Activated CD8-positive, alpha-beta T cell treated with anti-CD3 and anti-CD28 coated beads, Interleukin-2, amount 10 ng/mL, durations not matched to agents 7 days and 5 days (primary cell): ENCODE measurements at regions not wholly inside any gene's neighbourhood (a gene's known extent, or its start where the extent isn't known, plus 50 kb on each side); places are given as distances from the start of the nearest gene placed in this dataset.
"Not testable (repeated sequence)": the region's sequence is repeated elsewhere in the genome, so short reads cannot be mapped to it uniquely, and the experiment has no call there.

Source experiments
- ATAC-seq: fragments of 150-1000 bp; cut with Tn5 transposase; one replicate; pipeline ENCODE4 v1.10.0; 2021; ENCODE audit warnings: moderate library complexity
- CTCF ChIA-PET: fragments of 350-600 bp; sonication (Branson Sonifier 250); formaldehyde crosslinking; loops from one replicate; lab custom pipeline; 2021; ENCODE audit warnings: antibody characterized with exemption; lab: Charles Lee
- POLR2A ChIA-PET: fragments of 350-600 bp; sonication (Branson Sonifier 250); formaldehyde crosslinking; loops from one replicate; lab custom pipeline; 2021; ENCODE audit warnings: antibody characterized with exemption; lab: Charles Lee
- DNase-seq: peaks from one replicate; pipeline ENCODE4 v3.0.0-alpha.2; 2020
- H3K27ac Mint-ChIP-seq: one replicate; pipeline ENCODE4 v1.8.0; 2021; ENCODE audit warnings: mild to moderate bottlenecking, mixed read lengths
- H3K27me3 Mint-ChIP-seq: one replicate; pipeline ENCODE4 v1.8.0; 2021; ENCODE audit warnings: low read depth, mixed read lengths
- H3K36me3 Mint-ChIP-seq: one replicate; pipeline ENCODE4 v1.8.0; 2021; ENCODE audit warnings: low read depth, mixed read lengths
- H3K4me1 Mint-ChIP-seq: one replicate; pipeline ENCODE4 v1.8.0; 2021; ENCODE audit warnings: low read depth, mixed read lengths
- H3K4me3 Mint-ChIP-seq: one replicate; pipeline ENCODE4 v1.8.0; 2021; ENCODE audit warnings: mild to moderate bottlenecking, mixed read lengths
- H3K9me3 Mint-ChIP-seq: one replicate; pipeline ENCODE4 v1.8.0; 2022; ENCODE audit warnings: mixed read lengths; ENCODE audit not compliant: insufficient read depth

DNA sequence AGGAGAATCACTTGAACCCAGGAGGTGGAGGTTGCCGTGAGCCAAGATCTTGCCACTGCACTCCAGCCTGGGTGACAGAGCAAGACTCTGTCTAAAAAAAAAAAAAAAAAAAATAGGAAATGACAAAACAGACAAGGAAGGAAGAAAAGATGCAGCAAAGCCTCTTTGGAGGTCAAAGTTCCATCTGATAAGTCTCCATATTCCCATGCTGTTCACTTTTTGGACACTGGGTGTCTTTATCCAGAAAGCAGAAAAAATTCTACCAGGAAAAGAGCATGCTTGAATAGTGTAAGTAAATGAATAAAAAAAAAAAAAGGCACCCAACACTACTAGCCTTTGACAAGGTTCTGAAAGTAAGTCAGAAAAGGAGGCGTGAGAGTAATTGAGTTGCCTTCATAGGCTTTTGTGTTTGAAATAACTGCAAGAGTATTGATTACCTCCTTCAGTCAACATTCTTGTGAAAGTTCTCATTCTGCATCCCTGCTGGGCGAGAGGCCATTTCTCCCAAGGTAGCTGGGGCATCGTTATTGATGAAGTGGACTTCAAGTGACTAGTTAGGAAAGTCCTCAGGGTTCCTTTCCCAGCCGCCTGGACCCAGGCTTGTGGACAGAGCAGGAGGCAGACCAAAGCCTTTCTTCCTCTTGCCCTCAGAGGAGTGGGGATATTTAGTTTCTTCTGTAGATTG is 133.3 kb upstream of the KIF5B start:
- no peaks in the 10 kb centered on the region for H3K36me3 Mint-ChIP-seq
- peaks cover 10% of the 10 kb centered on the region for H3K27me3 Mint-ChIP-seq
- no peak for ATAC-seq
- DNase-seq = no peak
- no peaks in the 10 kb centered on the region for H3K9me3 Mint-ChIP-seq
- CTCF ChIA-PET = interaction anchor here (0.9 to 2.1 kb wide), 6 partner anchors 10 to 256 kb away, joined by 3 to 10 read pairs (median 3); partner anchors contain the start of gene CCDC7
- no peak overlapping the region for H3K4me3 Mint-ChIP-seq
- H3K27ac Mint-ChIP-seq = no peak overlapping the region
- H3K4me1 Mint-ChIP-seq = peaks cover 2% of the 10 kb centered on the region
- POLR2A ChIA-PET = no interaction called here

DNA sequence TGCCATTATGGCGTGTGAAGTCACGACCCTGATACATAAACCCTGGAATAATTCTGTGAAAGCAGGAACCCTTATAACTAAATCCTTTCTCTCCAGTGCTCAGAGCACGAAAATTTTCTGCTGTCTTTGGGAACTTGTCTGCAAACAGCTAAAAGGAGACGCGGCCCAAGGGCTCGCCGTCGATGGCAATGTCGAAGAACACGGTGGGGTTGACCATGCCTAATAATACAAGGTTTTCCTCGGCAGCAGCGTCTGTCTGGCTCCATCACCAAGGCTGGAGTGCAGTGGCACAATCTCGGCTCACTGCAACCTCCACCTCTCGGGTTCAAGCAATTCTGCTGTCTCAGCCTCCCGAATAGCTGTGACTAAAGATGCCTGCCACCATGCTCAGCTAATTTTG is 132.4 kb upstream of the KIF5B start:
- ATAC-seq, H3K27ac Mint-ChIP-seq, H3K4me1 Mint-ChIP-seq, DNase-seq, POLR2A ChIA-PET, H3K36me3 Mint-ChIP-seq, H3K9me3 Mint-ChIP-seq, CTCF ChIA-PET, H3K4me3 Mint-ChIP-seq: not testable (repeated sequence)
- H3K27me3 Mint-ChIP-seq = peaks cover 10% of the 10 kb centered on the region

DNA sequence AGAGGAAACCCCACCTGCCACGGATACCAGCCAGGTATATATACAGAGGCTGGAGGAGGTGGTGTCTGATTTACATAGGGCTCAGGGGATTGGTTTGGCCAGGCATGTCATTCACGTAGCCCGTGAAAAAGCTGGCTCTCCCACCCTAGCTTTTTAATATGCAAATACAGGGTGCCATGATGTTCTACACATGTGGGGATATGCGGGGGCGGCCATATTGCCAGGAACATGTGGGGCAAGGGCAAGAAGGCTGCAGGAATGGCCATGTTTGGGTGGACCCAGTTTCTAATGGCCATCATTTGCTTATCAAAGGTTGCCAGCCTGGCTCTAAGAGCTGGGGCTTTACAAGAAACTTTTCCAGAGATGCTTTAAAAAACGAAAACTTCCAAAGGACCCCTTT is 131.5 kb upstream of the KIF5B start:
- H3K9me3 Mint-ChIP-seq = no peaks in the 10 kb centered on the region
- ChIA-PET CTCF (no interaction called here), POLR2A (no interaction called here)
- peaks cover 5% of the 10 kb centered on the region for H3K27me3 Mint-ChIP-seq
- DNase-seq = no peak
- no peak overlapping the region for H3K4me3 Mint-ChIP-seq
- ATAC-seq = no peak
- H3K27ac Mint-ChIP-seq = no peak overlapping the region
- H3K36me3 Mint-ChIP-seq = no peaks in the 10 kb centered on the region
- peaks cover 2% of the 10 kb centered on the region for H3K4me1 Mint-ChIP-seq

DNA sequence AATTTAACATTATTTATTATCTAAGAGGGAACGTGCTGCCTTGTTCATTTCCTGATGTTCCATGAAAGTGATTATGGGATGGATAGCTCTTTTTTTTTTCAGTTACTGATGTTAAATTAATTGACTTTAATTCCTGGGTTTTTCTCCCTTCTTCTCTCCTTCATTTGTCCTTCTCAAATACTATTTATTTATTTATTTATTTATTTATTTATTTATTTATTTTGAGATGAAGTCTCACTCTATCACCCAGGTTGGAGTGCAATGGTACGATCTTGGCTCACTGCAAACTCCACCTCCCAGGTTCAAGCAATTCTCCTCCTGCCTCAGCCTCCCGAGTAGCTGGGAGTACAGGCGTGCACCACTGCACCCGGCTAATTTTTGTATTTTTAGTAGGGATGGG is 127.4 kb upstream of the KIF5B start:
- POLR2A ChIA-PET, H3K27me3 Mint-ChIP-seq, ATAC-seq, H3K9me3 Mint-ChIP-seq, H3K36me3 Mint-ChIP-seq, H3K4me3 Mint-ChIP-seq, DNase-seq, H3K27ac Mint-ChIP-seq, H3K4me1 Mint-ChIP-seq: not testable (repeated sequence)
- CTCF ChIA-PET = interaction anchor here (1.7 kb wide), 1 partner anchor 24 kb away, joined by 3 read pairs; no protein-coding TSS in a partner anchor

DNA sequence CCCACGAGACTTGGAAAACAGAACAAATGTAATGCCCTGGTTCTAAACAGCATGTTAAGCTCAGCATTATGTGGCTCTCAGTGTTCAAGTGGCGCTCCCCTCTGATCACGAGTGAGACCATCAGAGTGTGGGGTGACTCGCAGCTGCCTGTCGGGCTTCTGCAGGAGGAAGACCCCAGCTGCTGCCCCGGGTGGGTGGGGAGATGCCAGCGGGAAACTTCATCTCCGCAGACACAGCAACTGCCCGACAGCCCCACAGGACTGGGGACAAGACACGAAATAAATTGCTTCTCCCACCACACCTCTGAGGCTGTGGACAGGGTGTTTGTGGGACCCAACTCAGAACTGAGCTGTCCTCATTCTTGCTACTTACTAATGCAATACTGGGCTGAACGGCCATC is 126.3 kb upstream of the KIF5B start:
- Mint-ChIP-seq H3K27ac (no peak overlapping the region), H3K4me3 (no peak overlapping the region), H3K4me1 (no peaks in the 10 kb centered on the region), H3K27me3 (peaks cover 3% of the 10 kb centered on the region), H3K36me3 (no peaks in the 10 kb centered on the region), H3K9me3 (no peaks in the 10 kb centered on the region)
- DNase-seq (no peak), ATAC-seq (no peak)
- POLR2A ChIA-PET = no interaction called here
- CTCF ChIA-PET = interaction anchor here (1.7 kb wide), 1 partner anchor 25 kb away, joined by 3 read pairs; no protein-coding TSS in a partner anchor

DNA sequence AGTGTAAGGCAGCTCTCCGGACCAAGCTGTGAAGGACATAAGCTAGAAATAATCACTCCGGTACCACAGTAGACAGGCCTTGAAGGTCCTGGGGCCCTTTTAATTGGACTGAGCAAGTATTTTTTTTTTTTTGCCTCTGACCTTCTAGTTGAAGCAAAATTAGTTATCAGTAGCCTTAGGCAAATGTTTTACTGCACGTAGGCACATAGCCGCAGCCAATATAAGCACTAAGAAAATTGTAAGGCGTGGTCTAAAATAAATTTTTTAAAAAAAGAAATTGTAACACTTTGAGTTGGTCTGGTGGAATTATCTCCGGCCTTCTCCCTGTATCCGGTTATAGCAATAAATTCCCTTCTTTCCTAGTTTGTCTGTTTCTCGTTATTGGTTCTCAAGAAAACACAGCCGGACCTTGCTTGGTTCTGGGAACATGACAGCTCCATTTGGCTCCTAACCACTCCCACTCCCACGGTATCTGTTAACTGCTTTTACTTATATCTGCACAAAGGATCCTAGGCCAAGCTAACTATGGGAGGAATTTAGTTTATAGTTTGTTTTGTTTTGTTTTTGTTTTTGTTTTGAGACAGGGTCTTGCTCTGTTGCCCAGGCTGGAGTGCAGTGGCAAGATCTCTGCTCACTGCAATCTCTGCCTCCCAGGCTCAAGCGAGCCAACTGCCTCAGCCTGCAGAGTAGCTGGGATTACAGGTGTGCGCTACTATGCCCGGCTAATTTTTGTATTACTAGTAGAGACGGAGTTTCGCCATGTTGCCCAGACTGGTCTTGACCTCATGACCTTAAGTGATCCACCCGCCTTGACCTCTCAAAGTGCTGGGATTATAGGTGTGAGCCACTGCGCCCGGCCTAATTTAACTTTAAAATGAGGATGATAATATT is 124.4 kb upstream of the KIF5B start:
- DNase-seq (no peak), ATAC-seq (no peak)
- H3K27ac Mint-ChIP-seq = no peak overlapping the region
- no peaks in the 10 kb centered on the region for H3K4me1 Mint-ChIP-seq
- H3K4me3 Mint-ChIP-seq = no peak overlapping the region
- ChIA-PET POLR2A (no interaction called here), CTCF (no interaction called here)
- H3K9me3 Mint-ChIP-seq = no peaks in the 10 kb centered on the region
- H3K36me3 Mint-ChIP-seq = no peaks in the 10 kb centered on the region
- no peaks in the 10 kb centered on the region for H3K27me3 Mint-ChIP-seq

DNA sequence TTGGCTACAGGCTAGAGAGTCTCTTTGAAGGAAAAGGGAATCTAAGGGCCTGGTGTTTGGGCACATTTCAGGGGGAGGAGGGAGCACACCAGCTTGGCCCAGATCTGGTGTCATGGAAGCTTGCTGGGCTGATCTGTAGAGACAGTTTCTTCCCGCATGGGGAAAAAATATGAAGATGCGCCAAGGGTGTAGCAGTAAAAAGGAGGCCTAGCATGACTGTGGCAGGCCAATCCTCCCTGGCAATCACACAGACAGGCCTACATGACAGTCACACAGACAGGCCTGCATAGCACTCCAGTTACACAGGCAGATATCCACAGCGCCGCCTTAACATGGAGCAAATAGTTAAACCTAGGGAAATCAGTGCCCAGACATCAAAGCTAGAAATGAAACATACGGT is 123.6 kb upstream of the KIF5B start:
- Mint-ChIP-seq H3K9me3 (no peaks in the 10 kb centered on the region), H3K27me3 (no peaks in the 10 kb centered on the region), H3K36me3 (no peaks in the 10 kb centered on the region), H3K4me3 (no peak overlapping the region), H3K4me1 (no peaks in the 10 kb centered on the region), H3K27ac (no peak overlapping the region)
- ATAC-seq (no peak), DNase-seq (no peak)
- ChIA-PET POLR2A (no interaction called here), CTCF (no interaction called here)

DNA sequence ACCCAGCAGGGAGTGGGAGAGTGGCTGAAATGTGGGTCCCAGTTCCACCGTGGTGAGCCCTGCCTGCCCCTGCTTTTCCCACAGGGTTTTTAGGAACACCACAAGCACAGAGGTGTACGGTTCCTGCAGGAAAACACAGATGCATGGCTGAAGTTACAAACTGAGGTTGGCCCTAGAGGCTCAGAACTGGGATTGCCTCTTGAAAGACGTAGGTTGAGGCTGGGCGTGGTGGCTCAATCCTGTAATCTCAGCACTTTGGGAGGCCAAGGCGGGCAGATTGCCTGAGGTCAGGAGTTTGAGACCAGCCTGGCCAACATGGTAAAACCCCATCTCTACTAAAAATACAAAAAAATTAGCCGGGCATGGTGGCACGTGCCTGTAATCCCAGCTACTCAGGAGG is 121.4 kb upstream of the KIF5B start:
- H3K27me3 Mint-ChIP-seq, H3K36me3 Mint-ChIP-seq, H3K27ac Mint-ChIP-seq, H3K4me1 Mint-ChIP-seq, DNase-seq, H3K9me3 Mint-ChIP-seq, H3K4me3 Mint-ChIP-seq, POLR2A ChIA-PET, ATAC-seq, CTCF ChIA-PET: not testable (repeated sequence)

DNA sequence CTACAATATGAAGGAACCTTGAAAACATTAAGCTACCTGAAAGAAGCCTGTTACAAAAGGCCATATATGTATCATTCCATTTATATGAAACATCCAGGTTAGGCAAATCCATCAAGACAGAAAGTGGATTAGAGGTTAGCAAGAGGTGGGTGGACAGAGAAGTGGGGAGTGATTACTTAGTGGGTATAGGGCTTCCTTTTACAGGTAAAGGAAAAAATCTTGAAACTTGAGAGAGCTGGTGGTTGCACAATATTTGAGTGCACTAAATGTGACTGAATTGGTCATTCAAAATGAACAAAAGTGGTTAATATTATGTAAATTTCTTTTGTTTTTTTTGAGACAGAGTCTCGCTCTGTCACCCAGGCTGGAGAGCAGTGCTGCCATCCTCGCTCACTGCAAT is 119.4 kb upstream of the KIF5B start:
- H3K4me3 Mint-ChIP-seq = no peak overlapping the region
- no peak for DNase-seq
- no peak overlapping the region for H3K27ac Mint-ChIP-seq
- no peak for ATAC-seq
- POLR2A ChIA-PET = no interaction called here
- H3K27me3 Mint-ChIP-seq = peaks cover 2% of the 10 kb centered on the region
- H3K4me1 Mint-ChIP-seq = no peaks in the 10 kb centered on the region
- no peaks in the 10 kb centered on the region for H3K9me3 Mint-ChIP-seq
- H3K36me3 Mint-ChIP-seq = no peaks in the 10 kb centered on the region
- CTCF ChIA-PET = interaction anchor here (1.2 kb wide), 1 partner anchor 833 kb away, joined by 3 read pairs; no protein-coding TSS in a partner anchor

DNA sequence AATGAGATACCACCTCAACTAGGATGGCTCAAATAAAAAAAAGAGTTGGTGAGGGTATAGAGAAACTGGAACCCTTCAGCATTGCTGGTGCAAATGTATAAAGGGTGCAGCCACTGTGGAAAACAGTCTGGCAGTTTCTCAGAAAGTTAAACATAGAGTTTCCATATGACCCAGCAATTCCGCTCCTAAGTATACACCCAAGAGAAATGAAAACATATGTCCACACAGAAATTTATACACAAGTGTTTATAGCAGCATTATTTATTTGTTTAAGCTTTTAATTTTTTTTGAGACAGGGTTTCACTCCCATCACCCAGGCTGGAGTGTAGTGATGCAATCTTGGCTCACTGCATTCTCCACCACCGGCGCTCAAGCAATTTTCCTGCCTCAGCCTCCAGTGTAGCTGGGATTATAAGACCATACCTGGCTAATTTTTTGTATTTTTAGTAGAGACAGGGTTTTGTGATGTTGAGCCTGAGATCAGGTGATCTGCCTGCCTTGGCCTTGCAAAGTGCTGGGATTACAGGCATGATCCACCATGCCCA is 118.2 kb upstream of the KIF5B start:
- peaks cover 2% of the 10 kb centered on the region for H3K27me3 Mint-ChIP-seq
- CTCF ChIA-PET = no interaction called here
- no peaks in the 10 kb centered on the region for H3K9me3 Mint-ChIP-seq
- H3K4me1 Mint-ChIP-seq = no peaks in the 10 kb centered on the region
- DNase-seq (no peak), ATAC-seq (no peak)
- no peak overlapping the region for H3K27ac Mint-ChIP-seq
- POLR2A ChIA-PET = no interaction called here
- no peaks in the 10 kb centered on the region for H3K36me3 Mint-ChIP-seq
- H3K4me3 Mint-ChIP-seq = no peak overlapping the region

DNA sequence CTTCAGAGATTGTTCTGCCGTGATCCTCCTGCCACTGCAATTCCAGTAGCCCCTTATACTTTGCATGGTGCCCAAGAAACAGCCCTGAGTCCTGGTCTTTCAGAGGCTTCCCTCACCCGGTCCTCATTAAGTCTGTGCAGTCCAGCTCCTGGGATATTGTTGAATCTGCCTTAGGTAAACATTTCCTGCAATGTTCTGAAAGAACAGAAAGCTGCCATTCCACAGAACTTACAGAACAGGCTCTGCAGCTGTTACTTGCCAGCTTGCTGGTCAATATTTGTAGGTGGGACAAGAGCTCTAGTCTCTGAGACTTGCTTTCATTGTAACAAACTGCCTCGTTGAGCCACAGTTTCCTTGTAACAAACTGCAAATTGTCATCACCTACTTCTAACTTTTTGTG is 115.0 kb upstream of the KIF5B start:
- H3K36me3 Mint-ChIP-seq = no peaks in the 10 kb centered on the region
- POLR2A ChIA-PET = no interaction called here
- H3K9me3 Mint-ChIP-seq = no peaks in the 10 kb centered on the region
- no peak overlapping the region for H3K4me3 Mint-ChIP-seq
- CTCF ChIA-PET = no interaction called here
- DNase-seq (no peak), ATAC-seq (no peak)
- H3K4me1 Mint-ChIP-seq = no peaks in the 10 kb centered on the region
- no peak overlapping the region for H3K27ac Mint-ChIP-seq
- H3K27me3 Mint-ChIP-seq = peaks cover 2% of the 10 kb centered on the region

DNA sequence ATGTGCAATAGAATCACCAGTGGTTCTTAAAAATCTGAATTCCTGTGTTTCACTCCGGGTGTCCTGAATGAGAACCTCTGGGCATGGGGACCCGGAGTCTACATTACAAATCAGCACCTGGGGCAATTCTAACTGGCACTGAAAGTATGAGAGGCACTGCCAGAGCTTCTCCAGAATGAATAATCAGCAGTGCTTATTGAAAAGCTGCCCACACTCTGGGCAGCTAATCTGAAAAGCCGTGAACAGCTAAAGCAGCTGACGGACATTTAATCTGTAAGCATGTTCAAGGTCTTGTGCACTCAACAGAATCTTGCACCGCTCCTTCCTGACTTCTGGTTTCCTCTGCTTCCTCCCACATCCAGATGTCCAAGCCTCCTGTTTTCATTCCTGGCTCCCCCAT is 113.3 kb upstream of the KIF5B start:
- CTCF ChIA-PET = no interaction called here
- POLR2A ChIA-PET = no interaction called here
- DNase-seq (no peak), ATAC-seq (no peak)
- Mint-ChIP-seq H3K36me3 (no peaks in the 10 kb centered on the region), H3K9me3 (no peaks in the 10 kb centered on the region), H3K4me3 (no peak overlapping the region), H3K27ac (no peak overlapping the region), H3K27me3 (peaks cover 2% of the 10 kb centered on the region), H3K4me1 (no peaks in the 10 kb centered on the region)
